T follicular helper cell (primary cell): ENCODE measurements at regions not wholly inside any gene's neighbourhood (a gene's known extent, or its start where the extent isn't known, plus 50 kb on each side); places are given as distances from the start of the nearest gene placed in this dataset.

Source experiments
- DNase-seq: peaks from one replicate; pipeline ENCODE4 v3.0.0-alpha.2; 2020; ENCODE audit warnings: low read depth

DNA sequence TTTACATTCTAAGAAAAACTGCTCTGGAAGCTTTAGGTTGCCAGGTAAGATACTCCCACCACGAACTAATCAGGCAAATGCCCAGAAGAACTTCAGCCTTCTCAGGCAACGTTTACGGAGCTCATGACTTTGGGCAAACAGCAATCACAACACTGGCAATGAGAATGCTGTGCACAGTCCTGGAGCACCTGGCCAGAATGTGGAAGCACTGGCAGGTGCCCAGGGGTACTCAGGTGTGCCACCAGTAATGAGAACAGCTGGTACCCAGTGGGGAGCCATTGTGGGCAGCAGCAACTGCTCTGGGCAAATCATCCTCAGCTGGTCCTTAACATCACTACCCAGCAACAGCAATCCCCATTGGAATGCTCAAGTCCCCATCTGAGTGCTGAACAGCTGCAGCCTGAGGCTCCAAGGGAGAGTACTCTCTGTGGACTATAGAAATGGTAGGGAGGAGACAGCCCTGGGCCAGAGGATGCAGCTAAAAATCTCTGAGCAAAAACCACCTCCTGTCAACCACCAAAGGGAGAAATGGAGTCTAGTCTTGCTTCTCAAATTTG lies 210.0 kb downstream of the FOXO1 start:
- DNase-seq, result no peak

GRCh38 chr13:40456979-40457553 lies 209.4 kb downstream of the FOXO1 start:
- DNase-seq, result no peak

DNA sequence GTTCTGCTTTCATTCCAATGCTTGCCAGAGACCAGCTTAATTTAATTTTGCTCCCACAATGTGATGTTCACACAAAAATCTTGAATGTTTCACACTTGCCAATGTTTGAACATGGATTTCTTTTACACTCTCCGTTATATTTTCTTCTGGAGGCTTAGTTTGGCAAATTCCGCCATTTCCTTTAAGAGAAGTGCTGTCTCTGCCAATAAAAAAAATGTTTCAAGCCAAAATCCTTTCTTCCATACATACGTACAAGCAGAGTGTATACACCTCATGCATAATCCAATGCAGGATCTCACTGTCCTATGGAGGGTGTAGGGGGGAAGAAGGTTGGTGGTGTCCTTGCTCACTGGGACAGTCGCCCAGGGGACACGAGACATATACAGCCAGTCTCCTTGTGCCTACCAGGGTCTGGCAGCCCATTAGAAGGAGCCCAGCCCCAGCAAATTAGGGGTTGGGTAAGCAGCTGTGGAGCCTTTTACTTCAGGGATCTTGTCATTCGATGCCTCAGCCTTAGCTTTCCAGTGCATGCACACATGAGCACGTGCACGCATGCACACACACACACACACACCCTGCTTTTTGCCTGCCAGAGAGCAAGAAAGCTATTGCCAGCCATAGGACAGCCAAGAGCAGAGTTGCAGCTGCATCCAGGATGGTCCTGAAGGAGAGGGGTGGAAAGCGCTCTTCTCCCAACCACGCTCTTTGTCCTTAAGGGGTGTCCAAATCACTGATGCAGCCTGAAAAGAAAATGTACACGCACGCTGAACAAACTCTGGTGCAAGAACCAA lies 208.3 kb downstream of the FOXO1 start:
- DNase-seq, result no peak

GRCh38 chr13:40458720-40458990 lies 207.8 kb downstream of the FOXO1 start:
- no peak for DNase-seq

GRCh38 chr13:40460116-40460515 lies 206.3 kb downstream of the FOXO1 start:
- no peak for DNase-seq

DNA sequence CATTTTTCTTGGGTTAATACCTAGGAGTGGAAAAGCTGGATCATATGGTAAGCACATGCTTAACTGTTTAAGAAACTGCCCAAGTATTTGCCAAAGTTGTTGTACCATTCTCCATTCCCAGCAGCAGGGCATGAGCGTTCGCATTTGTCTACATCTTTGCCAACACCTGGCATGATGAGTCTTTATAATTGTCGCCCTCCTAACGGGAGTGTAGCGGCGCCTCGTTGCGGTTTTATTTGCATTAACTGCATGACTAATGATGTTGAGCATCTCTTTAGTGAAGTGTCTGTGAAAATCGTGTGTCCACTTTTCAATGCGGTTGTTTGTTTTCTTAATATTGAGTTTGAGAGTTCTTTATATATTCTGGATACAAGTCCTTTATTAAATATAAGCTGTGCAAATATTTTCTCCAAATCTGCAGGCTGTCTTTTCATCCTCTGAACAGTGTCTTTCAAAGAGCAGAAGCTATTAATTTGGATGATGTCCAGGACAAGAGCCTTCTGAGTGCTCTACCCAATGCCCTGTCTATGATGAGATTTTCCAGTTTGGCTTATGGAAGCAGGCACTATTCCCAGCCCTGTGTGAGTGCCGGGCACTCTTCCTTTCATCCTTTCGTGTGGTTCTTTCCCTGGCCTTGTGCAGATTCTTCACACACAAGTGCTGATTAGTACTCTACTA lies 202.0 kb downstream of the FOXO1 start:
- no peak for DNase-seq

GRCh38 chr13:40465015-40465390 lies 201.4 kb downstream of the FOXO1 start:
- DNase-seq, result no peak

DNA sequence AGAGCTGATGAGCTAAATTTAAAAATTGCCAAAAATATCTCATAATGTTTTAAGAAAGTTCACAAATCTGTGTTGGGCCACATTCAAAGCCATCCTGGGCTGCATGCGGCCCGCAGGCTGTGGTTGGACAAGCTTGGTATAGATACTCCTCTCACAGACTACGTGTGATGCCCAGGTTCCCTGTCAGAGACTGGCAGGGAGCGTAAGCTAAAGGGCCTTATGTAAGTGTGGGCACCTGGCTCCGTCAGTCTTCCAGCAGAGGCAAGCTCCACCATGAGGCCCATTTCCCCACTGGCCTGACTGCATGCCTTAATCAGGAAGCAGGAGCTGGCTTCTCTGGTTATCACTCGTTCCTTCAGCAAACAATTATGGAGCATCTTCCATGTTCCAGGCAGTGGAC lies 200.2 kb downstream of the FOXO1 start:
- no peak for DNase-seq

- no peak for DNase-seq
Observed at GRCh38 chr13:40468227-40468838, 198.1 kb downstream of the FOXO1 start.

GRCh38 chr13:40469581-40470310 lies 196.7 kb downstream of the FOXO1 start:
- no peak for DNase-seq

GRCh38 chr13:40470660-40471059 lies 195.8 kb downstream of the FOXO1 start:
- DNase-seq, result no peak

DNA sequence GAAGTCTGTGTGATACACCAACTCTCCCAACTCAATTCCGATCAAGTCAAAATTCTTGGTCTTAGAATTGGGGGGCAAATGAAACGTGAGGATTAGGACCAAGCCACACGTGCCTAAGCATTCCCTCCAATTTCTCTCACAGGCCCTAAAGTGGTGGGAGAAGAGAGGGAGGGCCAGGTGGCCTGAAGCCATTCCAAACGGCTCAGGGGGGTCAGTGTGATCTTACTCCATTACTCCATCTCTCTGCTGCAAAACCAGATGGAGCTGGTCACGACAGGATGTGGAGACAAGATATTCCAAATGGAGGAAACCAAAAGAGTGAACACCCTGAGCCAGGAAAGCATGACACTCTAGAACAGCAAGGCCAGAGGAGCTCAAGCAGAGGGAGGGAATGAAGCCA lies 195.4 kb downstream of the FOXO1 start:
- DNase-seq, result no peak

- no peak for DNase-seq
Observed at GRCh38 chr13:40471911-40472310, 194.5 kb downstream of the FOXO1 start.

GRCh38 chr13:40472427-40473220 lies 193.8 kb downstream of the FOXO1 start:
- no peak for DNase-seq

GRCh38 chr13:40475617-40476016 lies 190.8 kb downstream of the FOXO1 start:
- DNase-seq, result no peak

DNA sequence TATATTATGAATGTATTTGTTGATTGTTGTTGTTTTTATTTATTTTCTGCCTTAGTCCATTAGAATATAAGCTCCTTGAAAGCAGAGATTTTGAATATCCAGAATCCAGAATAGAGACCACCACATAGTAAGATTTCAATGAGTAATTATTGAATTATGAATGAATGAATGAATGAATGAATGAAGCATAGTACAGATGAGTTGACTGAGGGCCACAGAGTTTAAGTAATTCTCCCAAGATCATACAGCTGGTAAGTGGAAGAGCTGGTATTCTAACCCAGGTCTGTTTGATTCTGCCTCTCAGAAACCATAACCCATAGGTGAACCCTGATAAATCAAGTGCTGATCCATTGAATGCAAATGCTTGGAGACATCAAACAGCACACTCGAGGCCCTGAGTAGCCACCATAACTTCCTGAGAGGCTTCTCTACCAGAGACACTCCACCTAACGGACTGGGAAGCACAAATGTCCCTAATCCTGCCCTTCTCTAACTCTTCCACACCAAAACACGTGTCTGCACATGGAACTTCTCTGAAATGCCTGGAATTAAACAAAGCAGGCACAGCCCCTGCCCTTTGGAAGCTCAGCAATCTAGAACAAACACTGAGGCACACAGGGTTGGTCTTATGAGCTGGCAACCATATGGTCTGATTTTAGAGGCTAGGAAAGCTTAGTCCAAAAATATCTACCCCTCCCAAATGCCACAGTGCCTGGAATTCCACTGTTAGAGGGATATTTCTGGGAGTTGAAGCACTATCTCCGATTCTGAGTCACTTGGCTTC lies 190.1 kb downstream of the FOXO1 start:
- DNase-seq, result no peak

DNA sequence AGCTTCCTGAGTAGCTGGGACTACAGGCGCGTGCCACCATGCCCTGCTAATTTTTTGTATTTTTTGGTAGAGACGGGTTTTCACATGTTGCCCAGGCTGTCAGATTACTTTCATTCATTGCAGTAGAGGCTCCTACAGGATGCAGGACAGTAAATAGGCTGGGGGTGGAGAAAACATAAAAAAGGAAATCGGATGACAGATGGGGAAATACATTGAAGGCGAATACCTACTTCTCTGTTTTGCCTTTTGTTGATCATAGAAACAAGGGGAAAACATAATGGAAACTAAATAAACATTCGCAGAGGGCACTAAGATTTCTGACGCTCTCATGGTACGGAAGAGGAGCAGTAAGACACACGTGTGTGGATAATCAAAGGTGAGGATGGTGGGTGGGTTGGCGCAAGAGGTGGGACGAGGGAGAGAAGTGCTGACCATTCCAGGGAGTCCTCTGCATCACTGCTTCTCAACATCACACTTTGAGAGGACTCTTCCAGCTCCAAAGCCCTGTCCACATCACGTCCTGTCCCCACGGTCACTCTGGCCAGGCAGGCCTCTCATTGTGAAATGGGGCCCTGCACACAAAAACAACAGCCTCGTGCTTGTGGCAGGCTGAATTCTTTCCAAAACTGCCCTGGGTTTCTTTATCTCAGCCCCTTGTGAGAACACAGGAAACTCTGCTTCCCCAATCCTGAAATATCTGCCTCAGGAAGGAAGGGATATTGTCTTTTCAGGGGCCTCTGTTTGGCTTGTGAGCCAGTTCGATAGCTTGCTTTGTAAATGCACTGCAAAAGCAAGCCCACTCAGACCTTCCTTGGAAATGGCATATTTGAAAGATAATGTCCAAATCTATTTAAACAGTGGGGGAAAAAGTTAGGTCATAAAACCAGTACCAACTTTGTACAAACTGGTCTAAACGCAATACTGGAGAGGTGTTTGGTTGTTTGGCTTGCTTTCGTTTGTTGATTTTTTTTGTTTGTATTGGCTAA lies 188.5 kb downstream of the FOXO1 start:
- DNase-seq, result no peak

DNA sequence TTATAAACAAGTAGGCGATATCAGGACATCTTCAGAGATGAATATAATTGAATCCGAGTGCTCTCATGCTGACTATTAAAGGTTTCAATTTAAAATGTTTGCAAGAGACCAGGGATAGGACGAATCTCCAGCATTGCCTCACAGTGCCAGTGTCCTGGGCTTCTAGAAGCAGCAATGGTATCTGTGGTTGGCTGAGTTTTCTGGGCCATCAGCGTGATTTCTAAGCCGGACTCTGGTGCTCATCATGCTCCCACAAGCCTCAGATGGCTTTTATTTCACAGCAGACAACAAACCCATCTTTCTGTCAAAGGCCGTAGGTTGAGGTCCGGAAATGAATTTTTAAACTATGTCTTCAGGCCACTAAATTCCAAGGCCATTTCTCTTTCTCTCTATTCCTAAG lies 187.7 kb downstream of the FOXO1 start:
- DNase-seq, result no peak

DNA sequence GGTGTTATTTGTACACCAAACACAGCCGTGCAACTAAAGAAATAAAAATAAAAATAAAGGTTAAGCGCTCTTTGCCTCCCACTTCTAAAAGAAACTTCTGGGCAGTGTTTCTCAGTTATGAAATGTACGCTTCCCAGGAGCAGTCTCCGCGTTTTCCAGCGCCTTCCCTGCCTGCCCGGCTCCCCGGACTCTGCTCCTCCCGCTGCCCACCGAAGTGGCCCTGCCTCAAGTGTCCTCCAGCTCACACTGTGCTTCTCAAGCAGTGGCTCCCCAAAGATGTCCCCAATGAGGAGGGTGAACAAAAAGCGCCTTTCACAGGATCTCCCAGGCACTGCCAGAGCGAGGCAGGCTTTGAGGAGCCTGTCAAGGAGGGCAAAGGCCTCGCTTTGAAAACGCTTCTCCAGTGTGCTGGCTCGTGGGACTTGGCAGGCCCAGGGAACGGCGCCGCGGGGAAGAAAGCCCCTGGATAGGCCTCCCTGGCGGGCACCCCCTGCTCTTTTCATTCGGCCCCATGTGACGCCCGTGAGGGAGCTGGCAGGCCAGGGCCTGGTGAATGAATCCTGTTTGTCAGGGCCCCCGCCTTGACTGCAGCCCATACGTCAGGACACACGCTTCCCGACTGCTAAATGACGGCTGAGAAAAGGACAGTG lies 187.1 kb downstream of the FOXO1 start:
- DNase-seq, result no peak
